Natural killer cell treated with Interleukin-12 subunit alpha and Interleukin-12 subunit beta and Interleukin-15 and Interleukin-18, amount 100 ng/mL, for 72 hours (primary cell): ENCODE measurements at regions not wholly inside any gene's neighbourhood (a gene's known extent, or its start where the extent isn't known, plus 50 kb on each side); places are given as distances from the start of the nearest gene placed in this dataset.
"Not testable (repeated sequence)": the region's sequence is repeated elsewhere in the genome, so short reads cannot be mapped to it uniquely, and the experiment has no call there.

Experiments
- ATAC-seq, 2 donors: fragments of 150-1000 bp; cut with Tn5 transposase in 1 of 2; sonication (Bioruptor Pico), chemical (Tn5 transposase) in 1 of 2; 2 replicates each; pipeline ENCODE4 v1.10.0; 2021
- DNase-seq: peaks from one replicate; pipeline ENCODE4 v3.0.0; 2022; ENCODE audit warnings: low spot score
- H3K27ac Mint-ChIP-seq, 2 donors: 1 replicate in 1 of 2; 2 replicates in 1 of 2; pipeline ENCODE4 v1.8.0; 2022; ENCODE audit warnings: mixed read lengths in 2 of 2, mild to moderate bottlenecking in 1 of 2, moderate library complexity in 1 of 2
- H3K27me3 Mint-ChIP-seq, 2 donors: 1 replicate in 1 of 2; 2 replicates in 1 of 2; pipeline ENCODE4 v1.8.0; 2022; ENCODE audit warnings: mixed read lengths in 2 of 2
- H3K36me3 Mint-ChIP-seq: one replicate; pipeline ENCODE4 v1.8.0; 2022; ENCODE audit warnings: mixed read lengths
- H3K4me1 Mint-ChIP-seq, 2 donors: 1 replicate in 1 of 2; 2 replicates in 1 of 2; pipeline ENCODE4 v1.8.0; 2022; ENCODE audit warnings: low read depth in 2 of 2, mixed read lengths in 2 of 2, mild to moderate bottlenecking in 1 of 2
- H3K4me3 Mint-ChIP-seq: one replicate; pipeline ENCODE4 v1.8.0; 2022; ENCODE audit warnings: mixed read lengths
- H3K9me3 Mint-ChIP-seq: 2 replicates; pipeline ENCODE4 v1.8.0; 2022; ENCODE audit warnings: mixed read lengths

DNA sequence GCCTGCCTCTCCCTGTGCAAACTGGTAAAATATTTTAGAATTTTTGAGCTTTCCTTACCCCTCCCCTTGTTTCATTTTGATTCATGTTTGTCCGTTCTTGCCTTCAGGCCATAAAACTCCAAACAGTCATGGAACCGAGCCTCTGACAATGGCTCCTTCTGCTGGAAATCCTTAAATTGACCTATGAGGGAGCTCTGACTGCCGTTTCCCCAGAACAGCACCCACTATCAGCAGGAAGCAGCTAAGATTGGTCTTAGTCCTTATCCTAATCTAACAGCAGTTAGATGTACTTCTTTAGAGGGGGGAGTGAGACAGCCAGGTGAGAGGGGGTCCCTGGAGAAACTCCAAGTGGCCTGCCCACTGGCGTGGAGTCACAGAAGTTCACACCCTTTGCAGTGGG is 106.7 kb downstream of the FAM174A start:
- Mint-ChIP-seq H3K27me3 (peaks cover 0 to 5% of the 10 kb centered on the region in 2 donors), H3K4me1 (no peaks in the 10 kb centered on the region), H3K9me3 (no peaks in the 10 kb centered on the region), H3K36me3 (no peaks in the 10 kb centered on the region), H3K4me3 (no peak overlapping the region), H3K27ac (no peak overlapping the region)
- DNase-seq (no peak), ATAC-seq (no peak)

DNA sequence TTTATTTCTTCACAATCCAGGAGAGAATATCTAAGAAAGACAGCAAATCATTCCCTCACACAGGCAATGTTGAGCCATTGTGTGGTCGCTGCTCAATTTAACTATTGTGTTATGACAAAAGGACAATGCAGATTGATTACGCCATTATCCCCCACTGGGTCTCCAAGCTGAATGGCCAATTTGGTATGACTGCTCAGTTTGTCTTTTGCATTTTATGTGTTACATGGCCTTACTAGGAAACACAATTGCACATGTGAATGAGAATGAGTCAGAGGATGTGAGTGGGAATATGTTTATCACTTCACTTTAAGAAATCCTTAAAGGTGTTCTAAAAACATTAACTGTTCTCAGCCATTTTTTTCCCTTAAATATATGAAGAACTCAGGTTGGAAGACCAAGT is 108.3 kb downstream of the FAM174A start:
- Mint-ChIP-seq H3K4me1 (no peaks in the 10 kb centered on the region), H3K27ac (no peak overlapping the region), H3K9me3 (no peaks in the 10 kb centered on the region), H3K36me3 (no peaks in the 10 kb centered on the region), H3K27me3 (peaks cover 0 to 5% of the 10 kb centered on the region in 2 donors), H3K4me3 (no peak overlapping the region)
- DNase-seq (no peak), ATAC-seq (no peak)

DNA sequence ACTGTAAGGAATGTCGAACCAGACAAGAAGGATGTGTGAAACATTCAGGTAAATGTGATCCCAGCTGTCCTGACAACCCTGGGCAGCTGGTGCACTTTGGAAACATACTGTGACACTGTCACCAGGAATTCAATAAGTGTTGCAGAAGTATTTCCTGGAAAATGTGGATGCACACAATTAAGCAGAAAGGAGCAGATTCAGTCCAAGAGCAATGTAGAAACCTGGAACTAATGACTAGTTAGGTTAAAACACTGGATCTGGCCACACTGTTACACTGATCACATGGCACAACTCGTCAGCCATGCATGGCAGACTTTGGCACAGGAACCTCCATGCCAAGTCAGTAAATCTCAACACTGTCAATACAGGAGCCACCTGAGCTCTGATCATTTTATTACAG is 109.0 kb downstream of the FAM174A start:
- Mint-ChIP-seq H3K4me3 (no peak overlapping the region), H3K4me1 (no peaks in the 10 kb centered on the region), H3K27ac (no peak overlapping the region), H3K9me3 (no peaks in the 10 kb centered on the region), H3K36me3 (no peaks in the 10 kb centered on the region), H3K27me3 (peaks cover 0 to 7% of the 10 kb centered on the region in 2 donors)
- DNase-seq (no peak), ATAC-seq (no peak)

DNA sequence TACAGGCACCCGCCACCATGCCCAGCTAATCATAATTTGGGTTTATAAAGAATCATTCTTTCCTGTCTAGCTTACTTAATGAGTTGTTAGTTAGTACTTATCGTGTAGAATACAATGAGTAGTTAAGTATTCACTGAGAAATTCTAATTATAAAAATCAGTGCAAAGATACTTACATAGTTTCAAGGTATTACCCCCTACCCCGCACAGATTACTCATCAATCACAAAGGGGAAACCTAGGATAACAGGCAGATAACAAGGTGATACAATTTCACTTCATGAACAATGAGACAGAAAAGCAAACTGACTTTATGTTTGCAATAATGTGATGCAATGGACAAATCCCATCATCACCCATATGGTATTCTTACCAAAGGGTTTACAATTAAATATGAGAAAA is 109.6 kb downstream of the FAM174A start:
- H3K4me3 Mint-ChIP-seq, result no peak overlapping the region
- ATAC-seq, result no peak

DNA sequence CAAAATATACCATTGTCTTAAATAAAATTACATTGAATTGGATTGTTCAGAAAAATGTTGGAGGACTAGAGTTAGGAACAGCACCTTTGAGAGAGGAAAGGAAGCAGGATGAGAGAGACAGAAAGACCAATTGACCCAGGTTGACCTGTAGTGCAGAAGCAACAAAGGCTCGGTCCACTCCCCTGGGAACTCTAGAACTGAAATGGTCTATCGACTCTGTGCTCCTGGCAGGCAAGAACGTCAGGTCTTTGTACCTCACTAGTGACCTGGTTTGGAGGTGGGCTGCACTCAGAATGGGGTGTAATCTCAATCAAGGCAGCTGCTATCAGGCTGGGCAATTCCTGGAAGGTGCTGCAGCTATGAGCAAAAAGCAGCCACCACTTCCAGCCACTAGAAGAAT is 110.8 kb downstream of the FAM174A start:
- H3K4me1 Mint-ChIP-seq, result no peaks in the 10 kb centered on the region
- no peaks in the 10 kb centered on the region for H3K36me3 Mint-ChIP-seq
- ATAC-seq (no peak), DNase-seq (no peak)
- no peak overlapping the region for H3K4me3 Mint-ChIP-seq
- no peaks in the 10 kb centered on the region for H3K9me3 Mint-ChIP-seq
- H3K27ac Mint-ChIP-seq, result no peak overlapping the region
- H3K27me3 Mint-ChIP-seq, result peaks cover 0 to 11% of the 10 kb centered on the region in 2 donors

More for the DNA sequence above, 109.6 kb downstream of the FAM174A start:
- no peaks in the 10 kb centered on the region for H3K9me3 Mint-ChIP-seq
- no peaks in the 10 kb centered on the region for H3K4me1 Mint-ChIP-seq
- no peak overlapping the region for H3K27ac Mint-ChIP-seq
- no peaks in the 10 kb centered on the region for H3K36me3 Mint-ChIP-seq
- no peak for DNase-seq
- peaks cover 0 to 11% of the 10 kb centered on the region in 2 donors for H3K27me3 Mint-ChIP-seq

DNA sequence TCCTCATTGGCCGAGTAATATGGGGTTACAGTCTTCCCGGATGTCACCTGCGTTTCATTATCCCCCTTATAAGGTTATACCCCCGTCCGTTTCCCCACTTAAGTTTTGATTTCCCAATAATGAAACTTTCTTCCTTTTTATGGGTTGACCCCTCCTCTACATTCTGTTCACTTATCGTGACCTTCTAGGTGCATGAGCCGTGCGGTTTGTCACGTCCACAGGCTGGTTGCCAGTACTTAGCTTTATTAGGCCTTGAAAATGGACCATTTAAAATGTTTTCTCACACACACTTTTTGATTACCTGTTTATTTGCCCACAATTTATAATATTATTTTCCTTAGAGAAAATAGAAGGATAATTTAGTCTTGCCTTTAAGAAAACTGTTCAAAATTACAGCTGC is 111.5 kb downstream of the FAM174A start:
- no peak overlapping the region for H3K4me3 Mint-ChIP-seq
- H3K4me1 Mint-ChIP-seq, result no peaks in the 10 kb centered on the region
- ATAC-seq (no peak), DNase-seq (no peak)
- H3K27me3 Mint-ChIP-seq, result peaks cover 0 to 9% of the 10 kb centered on the region in 2 donors
- H3K27ac Mint-ChIP-seq, result no peak overlapping the region
- H3K9me3 Mint-ChIP-seq, result no peaks in the 10 kb centered on the region
- no peaks in the 10 kb centered on the region for H3K36me3 Mint-ChIP-seq

DNA sequence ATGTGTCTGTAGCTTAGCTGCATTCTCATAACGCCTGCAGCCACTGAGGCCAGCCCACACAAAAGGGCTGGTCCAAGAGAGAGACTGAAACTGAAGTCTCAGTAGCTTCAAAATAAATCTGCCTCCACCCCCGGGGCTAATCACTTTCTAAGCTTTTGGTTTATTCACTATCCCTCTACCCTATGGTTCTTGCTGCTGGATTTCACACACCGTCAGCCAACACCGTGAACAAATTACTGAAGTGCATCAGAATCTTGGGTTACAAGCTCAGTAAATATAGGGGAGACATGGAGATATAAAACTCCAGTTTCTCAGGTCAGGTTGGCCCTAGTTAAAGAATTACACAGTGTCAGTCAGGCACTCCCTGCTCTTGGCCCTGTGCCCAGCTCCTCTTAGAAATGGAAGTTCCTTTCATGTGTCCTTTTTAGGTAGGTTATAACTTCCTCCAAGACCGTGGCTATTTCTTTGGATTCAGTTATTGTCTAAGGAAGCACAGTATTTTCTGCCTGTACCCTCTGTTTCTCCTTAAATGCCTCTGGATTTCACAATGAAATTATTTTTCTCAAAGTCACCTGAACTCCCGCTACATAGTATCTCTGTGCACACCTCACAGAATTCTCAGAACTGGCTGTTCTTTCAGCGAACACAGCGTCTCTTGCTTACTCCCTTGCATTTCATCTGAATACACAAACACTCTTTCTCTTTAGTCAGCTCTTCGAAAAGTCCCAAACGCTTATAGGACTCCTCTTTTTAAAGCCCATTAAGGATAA is 112.5 kb downstream of the FAM174A start:
- H3K4me3 Mint-ChIP-seq, result no peak overlapping the region
- H3K27me3 Mint-ChIP-seq, result peaks cover 0 to 7% of the 10 kb centered on the region in 2 donors
- H3K27ac Mint-ChIP-seq, result peak overlapping the region in 1 of 2 donors; percentile 60
- H3K9me3 Mint-ChIP-seq, result no peaks in the 10 kb centered on the region
- ATAC-seq, result no peak
- H3K36me3 Mint-ChIP-seq, result no peaks in the 10 kb centered on the region
- DNase-seq, result no peak
- no peaks in the 10 kb centered on the region for H3K4me1 Mint-ChIP-seq

DNA sequence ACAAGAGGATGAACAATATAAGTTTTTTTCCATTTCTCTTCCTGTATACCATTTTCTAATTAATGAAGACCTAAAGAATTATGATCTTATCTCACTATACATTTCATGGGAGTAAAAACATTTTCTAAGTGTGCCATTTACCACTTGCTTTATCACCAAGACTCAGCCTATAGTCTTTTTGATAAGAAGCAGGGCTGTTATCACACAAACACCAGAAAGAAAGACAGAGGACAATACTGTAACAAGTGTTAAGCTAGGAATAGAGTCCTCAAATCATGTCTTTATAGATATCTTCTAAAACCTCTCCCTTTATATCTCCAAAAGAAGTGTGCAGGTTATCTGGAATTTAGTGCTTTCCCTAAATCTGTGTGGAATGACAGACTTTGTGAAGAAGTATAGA is 119.7 kb downstream of the FAM174A start:
- Mint-ChIP-seq H3K9me3 (no peaks in the 10 kb centered on the region), H3K27ac (no peak overlapping the region), H3K4me3 (no peak overlapping the region), H3K36me3 (no peaks in the 10 kb centered on the region), H3K4me1 (peaks cover 0 to 8% of the 10 kb centered on the region in 2 donors), H3K27me3 (no peaks in the 10 kb centered on the region)
- no peak for DNase-seq
- ATAC-seq, result no peak

DNA sequence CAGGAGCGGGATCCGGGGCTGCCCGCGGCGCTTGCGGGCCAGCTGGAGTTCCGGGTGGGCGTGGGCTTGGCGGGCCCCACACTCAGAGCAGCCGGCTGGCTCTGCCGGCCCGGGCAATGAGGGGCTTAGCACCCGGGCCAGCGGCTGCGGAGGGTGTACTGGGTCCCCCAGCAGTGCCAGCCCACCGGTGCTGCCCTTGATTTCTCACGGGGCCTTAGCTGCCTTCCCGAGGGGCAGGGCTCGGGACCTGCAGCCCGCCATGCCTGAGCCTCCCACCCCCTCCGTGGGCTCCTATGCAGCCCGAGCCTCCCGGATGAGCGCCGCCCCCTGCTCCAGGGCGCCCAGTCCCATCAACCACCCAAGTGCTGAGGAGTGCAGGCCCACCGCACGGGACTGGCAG is 121.6 kb downstream of the FAM174A start:
- not testable (repeated sequence) for DNase-seq, H3K36me3 Mint-ChIP-seq, H3K27me3 Mint-ChIP-seq, H3K4me3 Mint-ChIP-seq, H3K4me1 Mint-ChIP-seq, H3K27ac Mint-ChIP-seq, H3K9me3 Mint-ChIP-seq, ATAC-seq

DNA sequence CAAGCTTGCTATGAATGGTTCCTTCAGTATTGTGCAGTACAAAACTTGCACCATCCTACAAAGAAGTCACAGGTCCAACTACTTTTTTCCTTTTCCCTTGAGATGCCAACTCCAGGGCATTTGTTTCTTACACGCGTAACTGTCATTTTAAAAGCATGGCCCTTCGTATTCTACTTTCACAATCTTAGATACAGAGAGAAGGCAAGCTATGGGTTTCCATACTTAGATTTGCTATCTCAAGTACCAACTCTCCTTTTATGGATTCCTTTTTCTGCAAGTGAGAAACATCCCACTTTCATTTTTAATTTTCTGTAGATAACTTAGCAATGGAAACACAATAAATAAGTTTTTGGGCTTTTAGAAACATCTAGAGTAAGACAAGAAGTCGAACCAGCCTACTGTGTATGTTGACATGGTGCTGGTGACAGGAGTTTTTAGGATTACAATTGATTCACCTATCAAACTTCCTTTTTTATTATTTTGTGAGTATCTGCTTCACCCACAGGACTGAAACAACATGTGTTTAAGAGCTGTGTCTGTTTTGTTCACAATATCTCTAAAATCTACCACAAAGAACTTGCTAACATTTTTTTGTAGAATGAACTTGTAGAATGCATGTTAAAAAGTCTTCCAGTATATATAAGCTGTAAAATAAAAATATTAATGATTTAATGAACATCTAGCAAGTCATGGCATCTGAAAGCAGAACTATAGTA is 124.1 kb downstream of the FAM174A start:
- DNase-seq, result no peak
- no peak for ATAC-seq
- peaks cover 0 to 10% of the 10 kb centered on the region in 2 donors for H3K4me1 Mint-ChIP-seq
- H3K36me3 Mint-ChIP-seq, result no peaks in the 10 kb centered on the region
- H3K27me3 Mint-ChIP-seq, result no peaks in the 10 kb centered on the region
- H3K4me3 Mint-ChIP-seq, result no peak overlapping the region
- no peaks in the 10 kb centered on the region for H3K9me3 Mint-ChIP-seq
- H3K27ac Mint-ChIP-seq, result no peak overlapping the region

DNA sequence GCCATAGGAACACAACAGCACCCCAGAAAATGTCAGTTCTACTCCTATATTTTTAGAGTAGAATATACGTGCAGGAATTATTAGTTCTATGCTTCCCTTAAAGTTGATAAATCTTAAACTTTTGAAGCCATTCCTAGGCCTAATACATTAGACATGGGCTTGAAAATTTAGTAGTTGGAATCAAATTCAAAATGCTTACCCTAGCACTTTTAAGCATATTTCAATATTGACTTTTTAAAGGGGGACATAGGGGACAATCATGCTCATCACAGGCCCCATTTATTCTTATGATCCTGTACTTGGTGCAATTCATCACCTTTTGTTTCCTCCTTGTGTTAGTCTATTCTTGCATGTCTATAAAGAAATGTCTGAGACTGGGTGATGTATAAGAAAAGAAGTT is 129.0 kb downstream of the FAM174A start:
- Mint-ChIP-seq H3K9me3 (no peaks in the 10 kb centered on the region), H3K4me3 (no peak overlapping the region), H3K27ac (no peak overlapping the region), H3K27me3 (no peaks in the 10 kb centered on the region), H3K36me3 (peaks cover 12% of the 10 kb centered on the region), H3K4me1 (peaks cover 18 to 25% of the 10 kb centered on the region in 2 donors)
- DNase-seq, result no peak
- ATAC-seq, result no peak

DNA sequence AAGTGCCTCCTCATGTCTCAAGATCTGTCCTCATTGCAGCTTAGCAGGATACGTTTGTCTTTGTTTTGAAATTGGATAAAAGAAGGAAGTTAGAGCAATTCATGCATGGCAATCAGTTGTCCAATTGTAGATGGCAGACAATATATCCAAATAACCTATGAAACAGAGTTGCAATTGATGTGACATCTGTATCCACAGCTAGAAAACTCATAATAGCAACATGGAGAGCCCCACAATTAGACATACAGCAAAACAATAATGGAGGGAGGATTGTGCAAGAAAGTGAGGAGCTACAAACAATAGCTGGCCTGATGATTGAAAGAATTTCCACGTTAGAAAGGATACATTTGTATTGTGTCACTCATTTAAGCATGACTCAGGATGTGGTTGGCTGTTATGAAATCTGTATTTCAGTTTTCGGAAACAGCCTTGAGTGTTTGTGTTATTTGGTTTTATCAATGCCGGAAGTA is 132.0 kb downstream of the FAM174A start:
- Mint-ChIP-seq H3K9me3 (no peaks in the 10 kb centered on the region), H3K27ac (peak overlapping the region; percentile 85 to 95), H3K27me3 (no peaks in the 10 kb centered on the region), H3K4me1 (peaks cover 18 to 20% of the 10 kb centered on the region in 2 donors), H3K36me3 (peaks cover 12% of the 10 kb centered on the region), H3K4me3 (peak overlapping the region; percentile 65)
- DNase-seq (peak; percentile 71), ATAC-seq (peak; percentile 91 to 93)

DNA sequence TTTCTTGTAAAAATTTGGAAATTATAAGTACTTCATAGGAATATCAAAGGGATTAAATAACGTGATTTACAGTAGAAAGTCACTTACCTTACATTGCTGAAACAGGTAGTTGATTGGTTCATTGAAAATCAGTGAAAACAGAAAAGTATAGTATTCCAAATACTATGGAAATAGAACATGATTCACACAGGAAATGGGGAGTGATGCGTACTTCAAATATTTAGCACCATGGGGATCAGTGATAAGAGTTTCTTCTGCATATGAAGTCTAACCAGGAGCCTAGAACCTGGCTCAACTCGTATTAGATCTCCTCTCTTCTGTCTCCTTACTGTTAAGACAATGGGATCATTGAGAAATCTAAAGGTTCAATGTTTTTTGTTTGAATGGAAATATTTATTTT is 133.3 kb downstream of the FAM174A start:
- Mint-ChIP-seq H3K4me3 (no peak overlapping the region), H3K27me3 (no peaks in the 10 kb centered on the region), H3K27ac (peak overlapping the region; percentile 85 to 95), H3K36me3 (peaks cover 12% of the 10 kb centered on the region), H3K9me3 (no peaks in the 10 kb centered on the region), H3K4me1 (peaks cover 18 to 20% of the 10 kb centered on the region in 2 donors)
- ATAC-seq (no peak), DNase-seq (no peak)
